GM06990 (cell line): ENCODE measurements at regions not wholly inside any gene's neighbourhood (a gene's known extent, or its start where the extent isn't known, plus 50 kb on each side); places are given as distances from the start of the nearest gene placed in this dataset.

Source experiments
- DNase-seq: peaks from one replicate; pipeline ENCODE4 v3.0.0-alpha.2; 2011; ENCODE audit not compliant: insufficient read length; ENCODE audit errors: extremely low read depth
- H3K27me3 ChIP-seq: replicated peaks from 2 replicates; pipeline ENCODE4 v1.6.0; 2011; ENCODE audit warnings: low read length; ENCODE audit not compliant: control insufficient read depth, insufficient read depth
- H3K36me3 ChIP-seq: 2 replicates; pipeline ENCODE4 v1.5.1; 2011; ENCODE audit warnings: low read length; ENCODE audit not compliant: control insufficient read depth, insufficient read depth
- H3K4me3 ChIP-seq: replicated peaks from 2 replicates; pipeline ENCODE4 v1.5.1; 2011; ENCODE audit warnings: low read depth, mild to moderate bottlenecking, control low read depth, low read length
- CTCF ChIP-seq: IDR thresholded peaks from 2 replicates; pipeline ENCODE4 v1.5.1; 2011; ENCODE audit warnings: low read length, control low read depth, mild to moderate bottlenecking, inconsistent platforms; ENCODE audit not compliant: insufficient read depth, poor library complexity, severe bottlenecking

GRCh38 chr18:5620289-5620688, 76.5 kb upstream of the EPB41L3 start:
- no peak for DNase-seq
- no peaks in the 10 kb centered on the region; the same call in 1 of the 2 replicates for H3K27me3 ChIP-seq
- TF ChIP-seq CTCF, result no peak

GRCh38 chr18:5619376-5619775, 75.6 kb upstream of the EPB41L3 start:
- no peak for TF ChIP-seq CTCF

More at GRCh38 chr18:5620289-5620688, 76.5 kb upstream of the EPB41L3 start:
- H3K36me3 ChIP-seq, result no peaks in the 10 kb centered on the region
- H3K4me3 ChIP-seq, result no peak overlapping the region

GRCh38 chr18:5618047-5618688, 74.4 kb upstream of the EPB41L3 start:
- H3K36me3 ChIP-seq, result no peaks in the 10 kb centered on the region
- no peaks in the 10 kb centered on the region; the same call in 1 of the 2 replicates for H3K27me3 ChIP-seq
- no peak overlapping the region for H3K4me3 ChIP-seq
- no peak for TF ChIP-seq CTCF
- DNase-seq, result no peak

More at GRCh38 chr18:5619376-5619775, 75.6 kb upstream of the EPB41L3 start:
- no peak for DNase-seq
- Histone ChIP-seq H3K4me3 (no peak overlapping the region), H3K36me3 (no peaks in the 10 kb centered on the region), H3K27me3 (no peaks in the 10 kb centered on the region; the same call in 1 of the 2 replicates)

GRCh38 chr18:5611221-5611620, 67.4 kb upstream of the EPB41L3 start:
- Histone ChIP-seq H3K27me3 (no peaks in the 10 kb centered on the region; the same call in 1 of the 2 replicates), H3K36me3 (no peaks in the 10 kb centered on the region), H3K4me3 (no peak overlapping the region)
- DNase-seq, result no peak
- no peak for TF ChIP-seq CTCF

- H3K4me3 ChIP-seq, result no peak overlapping the region
- no peak for DNase-seq
- no peak for TF ChIP-seq CTCF
Measured at GRCh38 chr18:5608846-5609245, 65.0 kb upstream of the EPB41L3 start.

More at GRCh38 chr18:5608846-5609245, 65.0 kb upstream of the EPB41L3 start:
- no peaks in the 10 kb centered on the region; the same call in 1 of the 2 replicates for H3K27me3 ChIP-seq
- no peaks in the 10 kb centered on the region for H3K36me3 ChIP-seq
